GM23338 (cell line): ENCODE measurements at regions not wholly inside any gene's neighbourhood (a gene's known extent, or its start where the extent isn't known, plus 50 kb on each side); places are given as distances from the start of the nearest gene placed in this dataset.

ENCODE experiments used
- ATAC-seq: fragments of 200-7000 bp; cut with Tn5 transposase; 3 replicates; pipeline ENCODE4 v1.9.1; 2020
- DNase-seq: peaks from one replicate; pipeline ENCODE4 v3.0.0-alpha.2; 2015; ENCODE audit warnings: low spot score
- H2AFZ ChIP-seq: fragments of 200-600 bp; sonication (generic); 2 replicates; pipeline ENCODE4 v1.8.0; 2016; ENCODE audit warnings: antibody characterized with exemption, mild to moderate bottlenecking, moderate library complexity
- H3F3A ChIP-seq: fragments of 200-600 bp; sonication (generic); replicated peaks from 2 replicates; pipeline ENCODE4 v1.8.0; 2017; ENCODE audit warnings: antibody characterized with exemption, mixed run types, low read depth
- H3K27ac ChIP-seq: fragments of 200-600 bp; sonication (generic); 2 replicates; pipeline ENCODE4 v1.6.1; 2016; ENCODE audit warnings: low read depth
- H3K27me3 ChIP-seq: fragments of 200-600 bp; sonication (generic); 2 replicates; pipeline ENCODE4 v1.8.0; 2016; ENCODE audit warnings: mild to moderate bottlenecking, mixed run types, moderate library complexity; ENCODE audit not compliant: insufficient read depth
- H3K36me3 ChIP-seq: fragments of 200-600 bp; sonication (generic); 2 replicates; pipeline ENCODE4 v1.8.0; 2016; ENCODE audit warnings: mild to moderate bottlenecking; ENCODE audit not compliant: insufficient read depth
- H3K4me1 ChIP-seq: fragments of 200-600 bp; sonication (generic); 2 replicates; pipeline ENCODE4 v1.8.0; 2016; ENCODE audit warnings: mild to moderate bottlenecking, moderate library complexity; ENCODE audit not compliant: insufficient read depth
- H3K4me2 ChIP-seq: fragments of 200-600 bp; sonication (generic); 2 replicates; pipeline ENCODE4 v1.7.1; 2017; ENCODE audit warnings: mixed run types
- H3K4me3 ChIP-seq: fragments of 200-600 bp; sonication (generic); 2 replicates; pipeline ENCODE4 v1.6.1; 2016; ENCODE audit warnings: mixed run types
- H3K79me2 ChIP-seq: fragments of 200-600 bp; sonication (generic); replicated peaks from 2 replicates; pipeline ENCODE4 v1.8.0; 2017; ENCODE audit warnings: mild to moderate bottlenecking; ENCODE audit not compliant: insufficient read depth
- H3K9me2 ChIP-seq: fragments of 200-600 bp; sonication (generic); 2 replicates; pipeline ENCODE4 v1.8.0; 2017; ENCODE audit not compliant: insufficient read depth
- H4K20me1 ChIP-seq: fragments of 200-600 bp; sonication (generic); replicated peaks from 2 replicates; pipeline ENCODE4 v1.8.0; 2017; ENCODE audit warnings: mild to moderate bottlenecking; ENCODE audit not compliant: insufficient read depth
- H3K27ac Mint-ChIP-seq: 2 replicates; pipeline ENCODE4 v1.8.0; 2020; ENCODE audit warnings: inconsistent platforms, mild to moderate bottlenecking, moderate library complexity, mixed read lengths
- H3K27me3 Mint-ChIP-seq: 3 replicates; pipeline ENCODE4 v1.8.0; 2022; ENCODE audit warnings: low read depth, mild to moderate bottlenecking, moderate library complexity, mixed read lengths, inconsistent platforms; ENCODE audit not compliant: insufficient read depth, poor library complexity
- H3K36me3 Mint-ChIP-seq: 3 replicates; pipeline ENCODE4 v1.8.0; 2021; ENCODE audit warnings: low read depth, mild to moderate bottlenecking, inconsistent platforms, moderate library complexity, mixed read lengths
- H3K4me1 Mint-ChIP-seq: 3 replicates; pipeline ENCODE4 v1.8.0; 2020; ENCODE audit warnings: mild to moderate bottlenecking, inconsistent platforms, mixed read lengths
- H3K4me3 Mint-ChIP-seq: 3 replicates; pipeline ENCODE4 v1.8.0; 2021; ENCODE audit warnings: moderate library complexity, mild to moderate bottlenecking, inconsistent platforms, mixed read lengths
- H3K9me3 Mint-ChIP-seq: 3 replicates; pipeline ENCODE4 v1.8.0; 2020; ENCODE audit warnings: moderate library complexity, mild to moderate bottlenecking, inconsistent platforms, mixed read lengths
- EZH2 ChIP-seq: fragments of 200-600 bp; sonication (generic); IDR thresholded peaks from one replicate; pipeline ENCODE4 v1.8.0; 2017; ENCODE audit warnings: antibody characterized with exemption, mild to moderate bottlenecking, low read depth; ENCODE audit not compliant: unreplicated experiment
- STAT1 ChIP-seq: IDR thresholded peaks from one replicate; pipeline ENCODE4 v1.6.1; 2016; ENCODE audit warnings: antibody characterized with exemption; ENCODE audit not compliant: unreplicated experiment
- TF ChIP-seq, protein P1 (sequence below): fragments of 250-450 bp; sonication (Bioruptor Pico); IDR thresholded peaks from 2 replicates; pipeline ENCODE4 v1.5.0; 2020; ENCODE audit warnings: mild to moderate bottlenecking, moderate library complexity
- TF ChIP-seq, protein P2 (sequence below), 2 experiments: fragments of 200-600 bp in 1 of 2; sonication (generic) in 1 of 2; conservative IDR thresholded peaks; 2 replicates each; pipeline versions ENCODE4 v1.5.1 to v1.6.1; 2016 to 2017; ENCODE audit warnings: antibody characterized with exemption in 2 of 2, low read depth in 2 of 2, mild to moderate bottlenecking in 2 of 2, moderate library complexity in 1 of 2
- TF ChIP-seq, protein P3 (sequence below): IDR thresholded peaks from 2 replicates; pipeline ENCODE4 v1.6.1; 2016; ENCODE audit warnings: antibody characterized with exemption

DNA sequence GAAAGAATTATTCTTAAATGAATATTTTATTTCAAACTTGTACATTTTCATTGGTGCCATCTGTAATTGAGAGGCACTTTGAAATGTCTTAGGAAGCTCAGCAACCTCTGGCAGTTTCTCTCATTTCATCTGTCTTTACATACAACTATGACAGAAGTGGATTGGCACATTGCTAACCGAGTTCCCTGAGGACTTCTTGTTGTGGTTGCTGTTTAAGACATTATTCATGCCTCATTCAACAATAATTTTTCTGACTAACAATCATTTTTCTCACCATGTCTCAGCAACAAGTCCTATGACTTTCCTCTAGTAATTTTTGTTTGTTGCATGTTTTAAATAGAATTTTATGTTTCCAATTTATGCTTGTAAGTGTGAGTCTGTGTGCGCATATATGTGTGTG, 284.0 kb upstream of the CWC22 start (continued):
- TF ChIP-seq, protein P1, sequence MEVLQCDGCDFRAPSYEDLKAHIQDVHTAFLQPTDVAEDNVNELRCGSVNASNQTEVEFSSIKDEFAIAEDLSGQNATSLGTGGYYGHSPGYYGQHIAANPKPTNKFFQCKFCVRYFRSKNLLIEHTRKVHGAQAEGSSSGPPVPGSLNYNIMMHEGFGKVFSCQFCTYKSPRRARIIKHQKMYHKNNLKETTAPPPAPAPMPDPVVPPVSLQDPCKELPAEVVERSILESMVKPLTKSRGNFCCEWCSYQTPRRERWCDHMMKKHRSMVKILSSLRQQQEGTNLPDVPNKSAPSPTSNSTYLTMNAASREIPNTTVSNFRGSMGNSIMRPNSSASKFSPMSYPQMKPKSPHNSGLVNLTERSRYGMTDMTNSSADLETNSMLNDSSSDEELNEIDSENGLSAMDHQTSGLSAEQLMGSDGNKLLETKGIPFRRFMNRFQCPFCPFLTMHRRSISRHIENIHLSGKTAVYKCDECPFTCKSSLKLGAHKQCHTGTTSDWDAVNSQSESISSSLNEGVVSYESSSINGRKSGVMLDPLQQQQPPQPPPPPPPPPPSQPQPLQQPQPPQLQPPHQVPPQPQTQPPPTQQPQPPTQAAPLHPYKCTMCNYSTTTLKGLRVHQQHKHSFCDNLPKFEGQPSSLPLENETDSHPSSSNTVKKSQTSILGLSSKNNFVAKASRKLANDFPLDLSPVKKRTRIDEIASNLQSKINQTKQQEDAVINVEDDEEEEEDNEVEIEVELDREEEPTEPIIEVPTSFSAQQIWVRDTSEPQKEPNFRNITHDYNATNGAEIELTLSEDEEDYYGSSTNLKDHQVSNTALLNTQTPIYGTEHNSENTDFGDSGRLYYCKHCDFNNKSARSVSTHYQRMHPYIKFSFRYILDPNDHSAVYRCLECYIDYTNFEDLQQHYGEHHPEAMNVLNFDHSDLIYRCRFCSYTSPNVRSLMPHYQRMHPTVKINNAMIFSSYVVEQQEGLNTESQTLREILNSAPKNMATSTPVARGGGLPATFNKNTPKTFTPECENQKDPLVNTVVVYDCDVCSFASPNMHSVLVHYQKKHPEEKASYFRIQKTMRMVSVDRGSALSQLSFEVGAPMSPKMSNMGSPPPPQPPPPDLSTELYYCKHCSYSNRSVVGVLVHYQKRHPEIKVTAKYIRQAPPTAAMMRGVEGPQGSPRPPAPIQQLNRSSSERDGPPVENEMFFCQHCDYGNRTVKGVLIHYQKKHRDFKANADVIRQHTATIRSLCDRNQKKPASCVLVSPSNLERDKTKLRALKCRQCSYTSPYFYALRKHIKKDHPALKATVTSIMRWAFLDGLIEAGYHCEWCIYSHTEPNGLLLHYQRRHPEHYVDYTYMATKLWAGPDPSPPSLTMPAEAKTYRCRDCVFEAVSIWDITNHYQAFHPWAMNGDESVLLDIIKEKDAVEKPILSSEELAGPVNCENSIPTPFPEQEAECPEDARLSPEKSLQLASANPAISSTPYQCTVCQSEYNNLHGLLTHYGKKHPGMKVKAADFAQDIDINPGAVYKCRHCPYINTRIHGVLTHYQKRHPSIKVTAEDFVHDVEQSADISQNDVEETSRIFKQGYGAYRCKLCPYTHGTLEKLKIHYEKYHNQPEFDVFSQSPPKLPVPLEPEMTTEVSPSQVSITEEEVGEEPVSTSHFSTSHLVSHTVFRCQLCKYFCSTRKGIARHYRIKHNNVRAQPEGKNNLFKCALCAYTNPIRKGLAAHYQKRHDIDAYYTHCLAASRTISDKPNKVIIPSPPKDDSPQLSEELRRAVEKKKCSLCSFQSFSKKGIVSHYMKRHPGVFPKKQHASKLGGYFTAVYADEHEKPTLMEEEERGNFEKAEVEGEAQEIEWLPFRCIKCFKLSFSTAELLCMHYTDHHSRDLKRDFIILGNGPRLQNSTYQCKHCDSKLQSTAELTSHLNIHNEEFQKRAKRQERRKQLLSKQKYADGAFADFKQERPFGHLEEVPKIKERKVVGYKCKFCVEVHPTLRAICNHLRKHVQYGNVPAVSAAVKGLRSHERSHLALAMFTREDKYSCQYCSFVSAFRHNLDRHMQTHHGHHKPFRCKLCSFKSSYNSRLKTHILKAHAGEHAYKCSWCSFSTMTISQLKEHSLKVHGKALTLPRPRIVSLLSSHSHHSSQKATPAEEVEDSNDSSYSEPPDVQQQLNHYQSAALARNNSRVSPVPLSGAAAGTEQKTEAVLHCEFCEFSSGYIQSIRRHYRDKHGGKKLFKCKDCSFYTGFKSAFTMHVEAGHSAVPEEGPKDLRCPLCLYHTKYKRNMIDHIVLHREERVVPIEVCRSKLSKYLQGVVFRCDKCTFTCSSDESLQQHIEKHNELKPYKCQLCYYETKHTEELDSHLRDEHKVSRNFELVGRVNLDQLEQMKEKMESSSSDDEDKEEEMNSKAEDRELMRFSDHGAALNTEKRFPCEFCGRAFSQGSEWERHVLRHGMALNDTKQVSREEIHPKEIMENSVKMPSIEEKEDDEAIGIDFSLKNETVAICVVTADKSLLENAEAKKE, result no peak
- TF ChIP-seq STAT1, result no peak
- TF ChIP-seq, protein P2, sequence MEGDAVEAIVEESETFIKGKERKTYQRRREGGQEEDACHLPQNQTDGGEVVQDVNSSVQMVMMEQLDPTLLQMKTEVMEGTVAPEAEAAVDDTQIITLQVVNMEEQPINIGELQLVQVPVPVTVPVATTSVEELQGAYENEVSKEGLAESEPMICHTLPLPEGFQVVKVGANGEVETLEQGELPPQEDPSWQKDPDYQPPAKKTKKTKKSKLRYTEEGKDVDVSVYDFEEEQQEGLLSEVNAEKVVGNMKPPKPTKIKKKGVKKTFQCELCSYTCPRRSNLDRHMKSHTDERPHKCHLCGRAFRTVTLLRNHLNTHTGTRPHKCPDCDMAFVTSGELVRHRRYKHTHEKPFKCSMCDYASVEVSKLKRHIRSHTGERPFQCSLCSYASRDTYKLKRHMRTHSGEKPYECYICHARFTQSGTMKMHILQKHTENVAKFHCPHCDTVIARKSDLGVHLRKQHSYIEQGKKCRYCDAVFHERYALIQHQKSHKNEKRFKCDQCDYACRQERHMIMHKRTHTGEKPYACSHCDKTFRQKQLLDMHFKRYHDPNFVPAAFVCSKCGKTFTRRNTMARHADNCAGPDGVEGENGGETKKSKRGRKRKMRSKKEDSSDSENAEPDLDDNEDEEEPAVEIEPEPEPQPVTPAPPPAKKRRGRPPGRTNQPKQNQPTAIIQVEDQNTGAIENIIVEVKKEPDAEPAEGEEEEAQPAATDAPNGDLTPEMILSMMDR (conservative IDR thresholded peaks at IDR 0.05; ENCODE audit: low read depth in 2 of 2), result no peak
- TF ChIP-seq EZH2, result no peak

GRCh38 chr2:180289627-180290026, 282.5 kb upstream of the CWC22 start:
- Histone ChIP-seq H3K4me1 (no peaks in the 10 kb centered on the region), H3F3A (no peaks in the 10 kb centered on the region), H3K9me2 (peaks cover 3% of the 10 kb centered on the region; the same call in 1 of the 2 replicates), H3K79me2 (no peaks in the 10 kb centered on the region), H2AFZ (no peak overlapping the region), H3K4me3 (no peak overlapping the region), H3K27me3 (no peaks in the 10 kb centered on the region), H3K27ac (no peak overlapping the region), H4K20me1 (no peaks in the 10 kb centered on the region), H3K4me2 (no peak overlapping the region), H3K36me3 (no peaks in the 10 kb centered on the region)
- no peaks in the 10 kb centered on the region for H3K36me3 Mint-ChIP-seq
- H3K4me1 Mint-ChIP-seq, result no peaks in the 10 kb centered on the region
- H3K27me3 Mint-ChIP-seq, result no peaks in the 10 kb centered on the region
- no peak for DNase-seq
- no peak for TF ChIP-seq STAT1
- TF ChIP-seq, protein P3, sequence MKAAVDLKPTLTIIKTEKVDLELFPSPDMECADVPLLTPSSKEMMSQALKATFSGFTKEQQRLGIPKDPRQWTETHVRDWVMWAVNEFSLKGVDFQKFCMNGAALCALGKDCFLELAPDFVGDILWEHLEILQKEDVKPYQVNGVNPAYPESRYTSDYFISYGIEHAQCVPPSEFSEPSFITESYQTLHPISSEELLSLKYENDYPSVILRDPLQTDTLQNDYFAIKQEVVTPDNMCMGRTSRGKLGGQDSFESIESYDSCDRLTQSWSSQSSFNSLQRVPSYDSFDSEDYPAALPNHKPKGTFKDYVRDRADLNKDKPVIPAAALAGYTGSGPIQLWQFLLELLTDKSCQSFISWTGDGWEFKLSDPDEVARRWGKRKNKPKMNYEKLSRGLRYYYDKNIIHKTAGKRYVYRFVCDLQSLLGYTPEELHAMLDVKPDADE, result no peak
- ATAC-seq, result no peak
- no peak overlapping the region for H3K4me3 Mint-ChIP-seq
- H3K9me3 Mint-ChIP-seq, result no peaks in the 10 kb centered on the region; the same call in 2 of the 3 replicates
- H3K27ac Mint-ChIP-seq, result no peak overlapping the region
